Stimulated activated CD8-positive, alpha-beta memory T cell treated with anti-CD3 and anti-CD28 coated beads, Interleukin-12 subunit alpha, Interleukin-12 subunit beta, amount 100 ng/mL, for 24 hours (primary cell): ENCODE measurements at regions not wholly inside any gene's neighbourhood (a gene's known extent, or its start where the extent isn't known, plus 50 kb on each side); places are given as distances from the start of the nearest gene placed in this dataset.

Source experiments
- DNase-seq: peaks from one replicate; pipeline ENCODE4 v3.0.0-alpha.2; 2020; ENCODE audit errors: extremely low read depth

DNA sequence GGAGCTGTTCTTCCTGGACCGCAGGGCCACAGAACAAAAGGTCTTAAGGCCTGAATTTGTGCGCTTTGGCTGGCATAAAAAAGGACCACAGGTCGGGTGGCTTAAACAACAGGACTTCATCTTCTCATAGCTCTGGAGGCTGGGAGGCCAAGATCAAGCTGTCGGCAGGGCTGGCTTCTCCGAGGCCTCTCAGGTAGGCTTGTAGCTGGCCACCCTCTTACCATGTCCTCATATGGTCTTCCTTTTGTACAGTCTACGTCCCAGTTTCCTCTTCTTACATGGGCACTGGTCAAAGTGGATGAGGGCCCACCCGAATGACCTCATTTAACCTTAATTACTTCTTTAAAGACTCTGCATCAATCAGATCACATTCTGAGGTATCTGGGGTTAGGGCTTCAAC lies 257.6 kb downstream of the CBLN1 start:
- no peak for DNase-seq

DNA sequence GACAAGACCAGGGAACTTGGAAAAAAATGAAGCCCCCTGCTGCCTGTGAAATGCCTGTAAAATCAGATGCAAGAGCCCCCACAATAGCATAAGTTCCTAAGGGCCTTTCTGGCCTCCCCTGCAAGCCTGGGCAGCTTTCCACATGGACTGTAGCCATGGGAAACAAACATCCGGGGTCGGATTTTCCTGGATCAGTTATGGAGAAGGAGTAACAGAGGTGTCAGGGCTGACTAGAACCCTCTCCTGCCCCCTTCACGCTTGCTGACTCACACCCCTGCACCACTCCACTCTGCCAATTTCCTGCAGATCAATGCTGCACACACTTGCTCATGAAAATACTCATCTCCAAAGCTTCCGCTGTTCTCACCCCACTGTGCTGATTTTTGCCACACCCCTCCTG lies 258.6 kb downstream of the CBLN1 start:
- DNase-seq: no peak

DNA sequence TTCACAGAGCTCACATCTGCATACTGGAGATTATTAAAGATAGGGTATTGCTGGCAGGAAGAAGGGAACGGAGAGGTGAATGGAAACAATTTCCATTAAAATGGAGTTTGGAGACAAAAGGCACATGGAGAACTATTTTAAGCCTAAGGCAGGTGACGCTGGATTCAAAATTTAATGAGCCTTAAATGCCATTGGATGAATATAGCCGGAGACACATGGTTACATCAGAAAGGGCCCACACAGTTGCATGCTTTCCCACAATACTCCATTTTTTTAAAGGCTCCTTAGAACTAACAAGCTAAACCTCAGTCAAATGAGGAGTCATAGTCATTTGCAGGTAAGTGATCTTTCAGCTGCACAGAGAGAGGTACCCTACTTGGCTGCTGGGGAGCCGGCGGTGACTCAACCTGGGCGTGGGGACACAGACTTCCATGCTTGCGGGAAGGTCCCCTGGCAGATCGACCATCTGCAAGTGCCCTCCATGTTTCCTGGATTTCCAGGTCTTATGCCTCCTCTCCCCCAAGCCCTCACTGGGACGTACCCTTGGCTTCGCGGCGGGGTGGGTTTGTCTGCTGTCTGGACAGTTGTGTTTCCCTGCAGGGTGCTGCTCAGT lies 259.2 kb downstream of the CBLN1 start:
- DNase-seq: no peak

DNA sequence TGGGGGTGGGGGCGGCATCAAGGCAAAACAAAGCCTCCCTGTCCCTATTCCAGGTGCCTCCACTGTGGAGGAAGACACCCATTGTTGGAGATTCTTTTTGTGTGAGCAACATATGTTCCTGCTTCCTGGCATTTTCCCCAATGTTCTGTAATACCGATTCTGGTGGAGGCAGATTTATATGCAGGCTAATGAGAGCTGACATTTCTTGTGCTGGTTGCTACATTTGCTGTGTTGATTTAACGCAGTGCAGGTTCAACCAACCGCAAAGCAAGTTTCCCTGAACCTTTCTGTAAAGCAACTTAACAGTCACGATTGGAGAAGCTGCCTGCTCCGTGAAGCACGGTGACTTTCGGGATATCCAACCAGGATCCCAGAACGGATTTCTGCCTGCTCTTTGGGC lies 260.5 kb downstream of the CBLN1 start:
- no peak for DNase-seq

DNA sequence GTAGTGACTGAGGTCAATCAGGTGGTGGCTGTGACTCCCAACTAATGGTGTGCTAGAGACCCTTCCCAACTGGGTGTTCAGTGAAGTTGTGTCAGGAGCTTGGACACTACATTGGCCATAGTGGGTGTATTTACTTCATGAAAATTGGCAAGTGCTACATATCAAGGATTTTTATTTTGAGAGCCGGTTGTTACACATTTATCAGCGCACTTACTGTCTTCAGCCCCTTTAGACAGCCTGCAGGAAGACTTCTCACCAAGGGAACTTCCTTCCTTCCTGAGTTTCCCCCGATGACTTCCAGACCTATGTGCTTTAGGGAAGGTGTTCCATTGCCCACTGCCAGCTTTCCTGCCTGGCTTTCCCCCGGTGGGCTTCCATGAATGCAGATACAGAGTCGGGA lies 261.2 kb downstream of the CBLN1 start:
- DNase-seq: no peak

DNA sequence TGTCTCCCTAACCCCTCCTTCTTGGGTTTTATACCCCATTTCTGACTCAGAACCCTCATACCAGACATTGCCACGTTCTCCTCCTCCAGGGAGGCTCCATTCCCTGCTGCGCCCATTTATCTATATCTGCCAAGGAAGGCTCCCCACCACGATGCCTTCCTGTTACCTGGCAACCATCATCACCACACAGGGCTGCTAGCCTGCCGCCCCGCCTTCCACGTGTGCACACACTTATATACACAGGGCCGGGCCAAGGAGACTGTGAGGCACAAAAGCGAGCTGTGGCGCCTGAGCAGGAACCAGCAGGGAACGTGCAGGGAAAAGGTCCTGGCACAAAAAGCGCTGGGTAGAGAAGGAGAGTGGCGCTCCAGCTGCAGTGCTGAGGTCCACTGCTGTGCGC lies 261.8 kb downstream of the CBLN1 start:
- no peak for DNase-seq

DNA sequence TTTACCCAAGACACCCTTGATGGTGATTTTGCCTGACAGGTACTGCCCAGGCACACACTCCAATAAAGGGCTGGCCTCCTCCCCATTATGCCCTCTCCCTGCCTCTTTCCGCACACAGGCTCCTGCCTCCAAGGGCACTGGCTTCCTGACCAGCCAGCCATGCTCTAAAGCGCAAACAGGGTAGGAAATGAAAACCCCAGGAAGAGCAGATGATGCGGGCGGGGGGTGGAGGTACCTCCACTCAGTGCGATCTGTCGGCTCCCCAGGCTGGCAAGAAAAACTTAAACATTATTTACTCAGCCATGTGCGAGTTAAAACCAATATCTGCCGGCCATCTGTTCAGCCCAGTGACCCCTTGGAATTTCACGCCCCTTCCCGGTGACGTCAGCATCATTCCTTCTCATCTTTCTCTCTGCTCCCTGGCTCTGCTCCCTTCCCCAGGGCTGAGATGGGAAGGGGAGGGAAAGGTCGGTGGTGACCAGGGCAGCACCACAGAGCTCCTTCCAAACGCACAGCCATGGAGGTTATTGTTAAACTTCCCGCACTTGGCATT lies 262.5 kb downstream of the CBLN1 start:
- no peak for DNase-seq

DNA sequence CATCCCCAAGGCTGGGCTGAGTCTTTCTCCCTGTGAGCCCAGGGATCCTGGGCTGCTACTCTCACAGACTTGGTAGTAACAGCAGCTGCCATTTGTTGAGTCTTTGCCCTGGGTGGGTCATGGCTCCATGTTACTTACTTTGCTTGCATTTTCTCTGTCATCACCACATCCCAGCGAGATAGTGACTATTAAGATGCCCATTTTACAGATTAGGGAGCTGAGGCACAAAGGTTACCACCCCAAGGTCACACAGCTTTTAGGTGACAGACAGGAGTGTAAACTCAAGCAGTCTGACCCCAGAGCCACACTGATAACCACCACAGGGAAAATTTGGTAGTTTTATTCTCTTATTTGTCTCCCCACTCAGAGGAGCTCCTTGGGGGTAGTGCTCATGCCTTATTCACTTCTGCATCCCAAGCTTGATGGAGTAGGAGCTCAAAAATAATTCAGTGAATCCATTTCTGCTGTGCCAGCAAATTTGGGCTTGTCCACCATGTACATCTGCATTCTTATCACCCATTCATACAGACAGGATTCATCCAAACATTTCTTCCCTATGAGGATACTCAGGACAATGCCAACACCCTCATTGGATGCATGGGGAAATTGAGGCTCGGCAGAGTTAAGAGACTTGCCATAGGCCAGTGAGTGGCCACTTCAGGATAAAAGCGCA lies 263.2 kb downstream of the CBLN1 start:
- DNase-seq: no peak

DNA sequence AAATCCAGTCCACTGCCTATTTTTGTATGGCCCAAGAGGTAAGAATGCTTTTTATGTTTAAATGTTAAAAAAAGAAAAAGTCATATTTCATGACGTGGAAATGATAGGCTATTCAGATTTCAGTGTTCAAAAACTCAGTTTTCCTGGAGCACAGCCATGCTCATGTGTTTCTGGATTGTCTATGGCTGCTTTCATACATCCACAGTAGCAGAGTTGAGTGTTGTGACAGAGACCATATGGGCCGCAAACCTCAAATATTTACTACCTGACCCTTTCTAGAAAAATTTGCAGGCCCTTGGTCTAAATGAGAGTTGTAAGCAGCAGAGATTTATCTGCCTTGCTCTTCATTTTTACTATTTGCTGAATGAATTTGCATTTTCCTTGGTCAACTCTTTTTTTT lies 264.1 kb downstream of the CBLN1 start:
- DNase-seq: no peak

DNA sequence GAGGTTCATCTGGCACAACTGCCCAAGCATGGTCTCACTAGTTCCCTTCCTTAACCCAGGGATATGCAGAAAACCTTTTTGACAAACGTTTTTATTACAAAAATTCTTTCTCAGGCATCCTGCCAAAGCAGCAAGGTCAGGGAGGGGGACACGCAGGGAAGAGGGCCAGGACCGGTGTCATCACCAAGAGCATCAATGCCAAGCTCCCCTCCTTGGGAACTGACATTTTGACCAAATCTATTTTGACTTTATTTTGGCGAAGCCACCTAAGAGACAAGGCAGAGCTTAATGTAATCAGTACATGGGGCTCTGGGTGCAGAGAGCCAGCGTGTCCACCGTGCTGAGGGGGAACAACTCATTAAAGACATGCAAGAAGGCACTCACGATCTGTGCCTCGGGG lies 265.2 kb downstream of the CBLN1 start:
- no peak for DNase-seq

DNA sequence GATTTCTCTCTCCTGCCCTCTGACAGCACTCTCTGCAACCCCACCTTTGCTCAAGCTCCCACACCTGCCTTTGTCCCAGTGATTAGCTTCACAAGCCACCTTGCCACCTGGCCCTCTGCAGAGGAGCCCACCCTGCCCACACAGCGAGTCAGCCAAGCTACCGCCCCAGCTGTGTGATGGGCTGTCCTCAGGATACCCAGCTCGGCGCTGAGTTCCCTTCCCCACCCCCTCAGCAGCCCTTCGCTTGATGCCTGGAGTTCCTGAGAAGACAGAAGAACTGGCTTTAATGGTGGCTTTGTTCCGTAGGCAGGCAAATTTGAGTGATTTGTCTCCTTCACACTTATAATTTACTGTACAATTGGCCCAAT lies 266.4 kb downstream of the CBLN1 start:
- DNase-seq: no peak

DNA sequence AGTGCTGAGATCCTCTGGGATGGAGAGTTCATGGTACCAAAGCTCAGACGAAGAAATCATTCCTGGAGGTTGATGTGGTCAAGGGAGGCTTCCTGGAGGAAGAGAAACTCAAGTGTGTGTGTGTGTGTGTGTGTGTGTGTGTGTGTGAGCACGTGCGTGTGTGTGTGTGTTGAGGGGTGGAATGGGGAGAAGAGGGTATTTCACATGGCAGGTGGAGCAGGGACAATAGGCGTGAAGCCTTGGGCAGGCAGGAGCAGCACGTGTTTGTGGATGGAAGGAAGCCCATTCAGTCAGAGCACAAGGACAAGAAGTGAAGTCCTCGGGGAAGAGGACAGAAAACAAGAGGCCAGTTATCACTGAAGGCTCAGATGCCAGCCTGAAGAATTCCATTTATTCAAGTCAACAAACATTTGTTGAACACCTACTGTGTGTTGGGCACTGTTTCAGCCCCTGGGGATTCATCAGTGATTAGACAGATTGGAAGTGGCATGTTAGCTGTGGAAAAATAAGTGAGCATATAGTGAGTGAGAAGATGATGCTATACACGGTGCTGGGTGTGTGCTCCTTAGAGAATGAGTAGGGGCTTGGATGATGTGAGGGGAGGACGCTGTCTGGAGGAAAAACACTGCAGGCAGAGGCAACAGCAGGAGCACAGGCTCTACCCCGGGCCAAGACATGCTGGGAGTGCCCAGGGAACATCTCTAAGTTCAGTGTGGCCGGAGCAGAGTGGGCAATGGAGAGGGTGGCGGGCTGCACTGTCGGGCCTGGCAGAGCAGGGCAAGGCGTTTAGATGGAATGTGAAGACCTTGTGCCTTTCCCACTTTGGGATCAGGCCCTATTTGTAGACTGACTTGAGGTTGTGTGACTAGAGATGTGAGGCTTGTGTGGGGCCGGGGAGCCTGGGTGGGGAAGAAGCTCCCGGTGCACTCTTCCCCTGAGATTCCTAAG lies 267.1 kb downstream of the CBLN1 start:
- no peak for DNase-seq

DNA sequence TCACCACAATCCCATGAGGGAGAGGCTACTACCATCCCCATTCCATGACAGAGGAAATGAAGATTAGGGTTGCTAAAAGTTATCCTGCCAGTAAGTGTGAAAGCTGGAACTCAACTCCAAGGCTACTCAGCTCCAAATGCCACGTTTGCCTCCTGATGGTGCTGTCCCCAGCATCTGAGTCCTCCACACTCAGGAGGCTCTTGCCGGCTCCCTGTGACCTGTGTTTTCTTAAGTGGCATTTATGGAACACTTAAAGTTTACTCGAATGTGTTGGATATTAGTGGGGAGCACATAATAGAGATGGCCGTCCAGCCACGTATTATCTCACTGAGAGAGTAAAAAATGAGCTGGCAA lies 267.9 kb downstream of the CBLN1 start:
- DNase-seq: no peak

DNA sequence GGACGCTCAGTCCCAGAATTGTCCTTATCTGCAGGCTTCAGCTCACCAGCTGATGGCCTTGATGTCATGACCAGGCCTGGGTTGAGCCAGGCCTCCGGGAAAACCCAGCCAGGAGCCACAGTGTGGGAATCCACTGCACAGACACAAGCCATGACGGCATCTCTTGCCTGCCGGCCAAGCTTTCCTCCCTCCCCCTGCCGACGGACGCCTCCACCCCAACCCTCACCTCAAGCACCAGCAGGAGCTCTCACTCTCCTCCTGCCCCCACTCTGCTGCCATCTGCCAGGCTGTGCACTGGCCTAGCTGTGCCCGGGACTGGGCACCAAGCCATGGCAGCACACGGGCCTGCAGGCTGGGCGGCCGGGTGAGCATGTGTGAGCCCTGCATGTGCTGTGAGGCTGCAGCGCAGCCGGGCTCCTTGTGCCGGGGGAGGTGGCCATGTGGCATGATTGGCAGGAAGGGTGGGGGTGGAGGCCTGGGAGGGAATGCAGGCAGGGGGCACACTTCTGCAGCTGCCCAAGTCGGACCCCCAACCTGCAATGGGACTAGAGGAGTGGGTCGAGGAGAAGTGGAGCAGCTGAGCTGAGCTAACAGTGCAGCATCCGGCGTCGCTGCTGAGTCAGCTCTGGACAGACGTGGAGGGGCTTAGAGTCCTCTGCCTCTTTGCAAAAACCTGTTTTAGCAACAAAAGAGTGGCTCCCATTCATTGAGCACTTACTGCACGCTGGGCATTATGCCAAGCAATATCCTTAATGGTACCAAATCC lies 268.5 kb downstream of the CBLN1 start:
- no peak for DNase-seq

DNA sequence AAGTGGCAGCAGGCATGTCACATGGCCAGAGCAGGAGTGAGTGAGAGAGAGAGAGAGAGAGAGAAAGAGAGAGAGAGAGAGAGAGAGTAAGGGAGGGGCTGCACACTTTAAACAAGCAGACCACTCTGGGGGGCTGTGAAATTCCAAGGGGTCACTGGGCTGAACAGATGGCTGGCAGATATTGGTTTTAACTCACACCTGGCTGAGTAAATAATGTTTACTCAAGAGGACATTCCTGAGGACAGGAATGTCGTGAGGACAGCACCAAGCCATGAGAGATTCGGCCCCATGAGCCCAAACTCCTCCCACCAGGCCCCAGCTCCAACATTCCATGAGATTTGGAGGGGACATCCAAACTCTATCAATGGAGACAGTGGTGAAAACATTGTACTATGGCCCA lies 269.7 kb downstream of the CBLN1 start:
- DNase-seq: no peak

DNA sequence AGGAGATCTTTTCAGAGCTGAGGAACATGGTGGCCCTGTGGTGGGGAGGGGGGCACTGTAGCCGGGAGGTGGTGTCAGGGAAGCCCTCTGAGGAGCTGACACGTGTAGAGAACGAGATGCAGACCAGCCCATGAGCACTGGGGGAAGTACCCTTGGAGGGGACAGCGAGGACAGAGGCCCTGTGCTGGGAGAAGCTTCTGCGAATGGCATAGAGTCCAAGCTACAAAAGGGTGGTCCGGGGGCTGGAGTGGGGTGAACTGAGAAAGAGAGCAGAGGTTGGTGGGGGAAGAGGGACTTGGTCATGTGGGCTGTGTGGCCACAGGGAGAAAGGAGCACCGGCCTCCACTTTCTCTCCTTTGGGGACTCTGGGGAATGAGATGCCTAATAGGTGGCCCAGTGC lies 270.8 kb downstream of the CBLN1 start:
- DNase-seq: no peak

DNA sequence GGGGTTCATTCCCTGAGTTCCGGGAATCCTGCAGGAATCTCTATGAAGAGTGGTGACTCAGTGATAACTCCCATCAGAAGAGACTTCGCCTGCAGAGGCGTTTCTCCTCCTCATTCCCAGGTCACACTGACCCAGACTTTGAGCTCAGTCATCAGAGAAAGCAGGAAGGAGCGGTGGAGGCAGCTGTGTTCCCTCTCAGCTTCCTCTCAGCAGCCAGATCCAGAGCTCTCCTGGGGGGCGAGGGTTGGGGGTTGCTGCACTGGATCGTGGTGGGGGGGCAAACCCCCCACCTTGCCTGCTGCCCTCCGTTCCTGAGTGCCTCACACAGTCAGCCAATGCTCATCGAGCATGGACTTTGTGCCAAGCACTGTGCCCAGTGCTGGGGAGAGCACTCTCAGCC lies 271.2 kb downstream of the CBLN1 start:
- no peak for DNase-seq

DNA sequence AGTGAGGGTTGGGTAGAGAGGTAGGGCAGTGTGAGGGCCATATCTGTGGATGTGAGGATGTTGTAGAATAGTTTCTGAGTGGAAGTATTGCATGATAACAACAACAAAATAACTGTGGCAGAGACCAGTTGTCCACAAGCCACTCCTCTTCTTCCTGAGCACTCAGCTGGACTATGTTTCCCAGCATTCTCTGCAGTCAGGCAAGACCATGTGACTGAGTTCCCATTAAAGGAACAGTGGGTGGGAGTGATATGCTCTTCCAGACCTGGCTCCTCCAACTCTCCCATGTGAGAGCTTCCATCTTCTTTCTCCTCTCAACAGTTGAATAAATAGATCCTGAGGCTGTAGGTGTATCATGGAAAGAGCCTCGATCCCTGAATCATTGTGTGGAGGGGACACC lies 272.4 kb downstream of the CBLN1 start:
- DNase-seq: no peak

DNA sequence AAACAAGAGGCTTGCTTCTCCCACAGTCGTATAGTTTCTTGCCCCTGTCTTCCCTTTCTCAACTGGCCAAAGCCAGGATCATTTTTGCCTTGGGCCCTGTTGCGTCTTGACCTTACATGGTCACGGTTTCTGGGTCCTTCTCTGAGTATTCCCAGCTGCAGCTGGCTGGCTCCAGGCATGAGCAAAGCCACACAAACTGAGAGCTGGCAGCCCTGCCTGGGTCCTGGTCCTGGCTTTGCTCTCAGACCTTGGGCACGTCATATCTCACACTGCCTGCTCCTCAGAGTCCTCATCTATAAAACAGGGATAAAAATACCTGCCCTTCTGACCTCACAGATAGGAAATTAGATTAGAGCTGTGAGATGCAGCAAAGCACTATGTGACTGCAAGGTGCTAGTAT lies 277.6 kb downstream of the CBLN1 start:
- no peak for DNase-seq

DNA sequence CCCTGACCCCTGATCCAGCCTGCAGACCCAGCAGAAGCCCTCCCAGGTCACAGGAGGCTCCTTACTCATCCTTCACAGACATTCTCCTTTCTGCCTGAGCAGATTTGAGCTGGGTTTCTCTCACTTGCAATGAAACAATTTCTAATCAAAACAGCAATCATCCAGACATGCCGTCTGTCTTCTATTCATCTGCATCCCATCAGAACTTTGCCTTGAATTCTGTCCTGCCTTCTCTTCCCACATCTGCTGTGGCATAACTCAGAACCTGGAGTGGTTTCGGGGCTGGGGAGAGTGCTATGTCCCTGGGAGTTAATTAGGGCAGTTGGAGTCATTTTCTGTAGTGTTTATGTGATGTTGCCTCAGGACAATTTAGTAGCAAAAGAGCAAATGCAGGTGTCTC lies 278.6 kb downstream of the CBLN1 start:
- DNase-seq: no peak

DNA sequence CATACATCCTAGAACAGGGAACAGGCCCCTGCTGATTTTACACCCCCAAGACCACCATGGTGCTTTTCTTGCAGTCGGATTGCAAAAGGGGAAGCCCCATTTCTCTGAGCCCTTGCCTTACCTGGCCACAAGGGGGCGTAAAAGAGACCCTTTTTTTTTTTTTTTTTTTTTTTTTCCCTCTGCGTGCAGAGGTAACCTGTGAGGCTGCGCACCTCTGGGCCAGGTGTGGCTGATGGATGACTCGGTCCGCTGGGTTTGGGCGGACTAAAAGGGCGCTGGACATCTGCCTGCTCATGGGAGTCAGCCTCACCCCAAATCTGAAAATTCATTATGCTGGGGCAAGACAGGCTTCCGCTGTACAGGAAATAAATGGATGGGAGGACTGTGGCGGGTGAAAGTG lies 281.0 kb downstream of the CBLN1 start:
- DNase-seq: no peak

DNA sequence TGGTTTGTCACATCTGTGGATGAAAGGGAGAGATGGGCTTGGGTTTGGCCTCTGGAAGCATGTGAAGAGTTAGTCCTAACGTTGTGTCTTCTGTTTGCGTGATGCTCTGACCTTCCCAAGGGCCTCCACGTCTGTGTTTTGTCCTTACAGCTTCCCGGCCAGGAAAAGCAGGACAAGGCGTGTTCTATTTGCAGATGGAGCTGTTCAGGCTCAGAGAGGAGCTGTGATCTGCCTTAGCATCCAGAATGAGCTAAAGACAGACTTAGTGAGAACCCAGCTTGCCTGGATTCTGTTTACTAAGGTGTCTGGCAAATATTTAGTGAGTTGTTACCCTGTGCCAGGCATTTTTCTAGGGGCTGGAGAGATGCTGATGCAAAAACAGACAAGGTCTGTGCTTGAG lies 282.1 kb downstream of the CBLN1 start:
- DNase-seq: no peak
